HL-60 (cell line): ENCODE measurements at regions not wholly inside any gene's neighbourhood (a gene's known extent, or its start where the extent isn't known, plus 50 kb on each side); places are given as distances from the start of the nearest gene placed in this dataset.

Experiments used
- DNase-seq, 2 experiments: peaks; one replicate each; pipeline ENCODE4 v3.0.0-alpha.2; 2010 to 2020; ENCODE audit warnings: low read depth in 1 of 2, low spot score in 1 of 2
- H3K27ac ChIP-seq: fragments of 250-450 bp; sonication (Bioruptor Pico); replicated peaks from 2 replicates; pipeline ENCODE4 v1.5.1; 2020; ENCODE audit warnings: mild to moderate bottlenecking, moderate library complexity
- H3K27me3 ChIP-seq: fragments of 250-450 bp; sonication (Bioruptor Pico); 2 replicates; pipeline ENCODE4 v1.5.1; 2021; ENCODE audit warnings: mild to moderate bottlenecking, moderate library complexity; ENCODE audit not compliant: insufficient read depth, poor library complexity, severe bottlenecking
- H3K4me3 ChIP-seq: replicated peaks from 2 replicates; pipeline ENCODE4 v1.5.1; 2011; ENCODE audit warnings: mild to moderate bottlenecking, control low read depth, low read length; ENCODE audit not compliant: insufficient read depth
- CTCF ChIP-seq: IDR thresholded peaks from one replicate; pipeline ENCODE4 v1.5.1; 2011; ENCODE audit warnings: low read length, control low read depth, inconsistent platforms; ENCODE audit not compliant: insufficient read depth
- GABPA ChIP-seq: IDR thresholded peaks from 2 replicates; pipeline ENCODE4 v1.6.1; 2012; ENCODE audit warnings: low read depth
- POLR2AphosphoS5 ChIP-seq: IDR thresholded peaks from 2 replicates; pipeline ENCODE4 v1.6.1; 2012; ENCODE audit warnings: low read depth
- SPI1 ChIP-seq: IDR thresholded peaks from 2 replicates; pipeline ENCODE4 v1.6.1; 2012; ENCODE audit warnings: low read depth, mild to moderate bottlenecking, borderline replicate concordance
- TF ChIP-seq, protein P1 (sequence below): IDR thresholded peaks from 2 replicates; pipeline ENCODE4 v1.6.1; 2012; ENCODE audit warnings: low read depth; ENCODE audit not compliant: insufficient replicate concordance

GRCh38 chr14:87411370-87411769, 581.6 kb downstream of the GALC start:
- H3K27ac ChIP-seq = no peak overlapping the region
- no peak for TF ChIP-seq GABPA
- no peak for TF ChIP-seq SPI1
- no peak for TF ChIP-seq CTCF
- no peak for DNase-seq
- H3K4me3 ChIP-seq = no peak overlapping the region
- no peaks in the 10 kb centered on the region for H3K27me3 ChIP-seq

DNA sequence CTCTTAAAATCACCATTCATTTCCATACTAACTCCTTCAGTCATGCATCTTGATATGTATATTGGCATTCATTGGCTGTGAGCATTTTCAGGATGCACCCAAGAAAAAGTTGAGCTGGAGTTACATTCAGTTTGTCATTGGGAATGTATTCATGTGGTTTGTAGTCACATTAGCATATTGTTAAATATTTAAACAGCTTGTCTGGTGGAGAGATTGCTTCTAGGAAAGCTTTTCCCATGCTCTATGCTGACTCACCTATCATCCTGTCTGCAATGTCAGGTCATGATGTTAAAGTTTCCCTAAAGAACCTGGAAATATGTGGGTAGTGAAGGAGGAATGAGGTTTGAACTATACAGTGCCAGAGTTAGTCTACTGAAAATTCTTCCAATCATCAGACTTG, 583.6 kb downstream of the GALC start:
- TF ChIP-seq GABPA = no peak
- TF ChIP-seq, protein P1, sequence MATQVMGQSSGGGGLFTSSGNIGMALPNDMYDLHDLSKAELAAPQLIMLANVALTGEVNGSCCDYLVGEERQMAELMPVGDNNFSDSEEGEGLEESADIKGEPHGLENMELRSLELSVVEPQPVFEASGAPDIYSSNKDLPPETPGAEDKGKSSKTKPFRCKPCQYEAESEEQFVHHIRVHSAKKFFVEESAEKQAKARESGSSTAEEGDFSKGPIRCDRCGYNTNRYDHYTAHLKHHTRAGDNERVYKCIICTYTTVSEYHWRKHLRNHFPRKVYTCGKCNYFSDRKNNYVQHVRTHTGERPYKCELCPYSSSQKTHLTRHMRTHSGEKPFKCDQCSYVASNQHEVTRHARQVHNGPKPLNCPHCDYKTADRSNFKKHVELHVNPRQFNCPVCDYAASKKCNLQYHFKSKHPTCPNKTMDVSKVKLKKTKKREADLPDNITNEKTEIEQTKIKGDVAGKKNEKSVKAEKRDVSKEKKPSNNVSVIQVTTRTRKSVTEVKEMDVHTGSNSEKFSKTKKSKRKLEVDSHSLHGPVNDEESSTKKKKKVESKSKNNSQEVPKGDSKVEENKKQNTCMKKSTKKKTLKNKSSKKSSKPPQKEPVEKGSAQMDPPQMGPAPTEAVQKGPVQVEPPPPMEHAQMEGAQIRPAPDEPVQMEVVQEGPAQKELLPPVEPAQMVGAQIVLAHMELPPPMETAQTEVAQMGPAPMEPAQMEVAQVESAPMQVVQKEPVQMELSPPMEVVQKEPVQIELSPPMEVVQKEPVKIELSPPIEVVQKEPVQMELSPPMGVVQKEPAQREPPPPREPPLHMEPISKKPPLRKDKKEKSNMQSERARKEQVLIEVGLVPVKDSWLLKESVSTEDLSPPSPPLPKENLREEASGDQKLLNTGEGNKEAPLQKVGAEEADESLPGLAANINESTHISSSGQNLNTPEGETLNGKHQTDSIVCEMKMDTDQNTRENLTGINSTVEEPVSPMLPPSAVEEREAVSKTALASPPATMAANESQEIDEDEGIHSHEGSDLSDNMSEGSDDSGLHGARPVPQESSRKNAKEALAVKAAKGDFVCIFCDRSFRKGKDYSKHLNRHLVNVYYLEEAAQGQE = no peak
- TF ChIP-seq CTCF = no peak
- no peak for TF ChIP-seq SPI1
- no peak for TF ChIP-seq POLR2AphosphoS5
- DNase-seq = no peak
- Histone ChIP-seq H3K27ac (no peak overlapping the region), H3K4me3 (no peak overlapping the region), H3K27me3 (no peaks in the 10 kb centered on the region)

GRCh38 chr14:87407344-87407743, 585.6 kb downstream of the GALC start:
- TF ChIP-seq SPI1 (no peak), POLR2AphosphoS5 (no peak), CTCF (no peak), GABPA (no peak)
- TF ChIP-seq, protein P1 = no peak
- DNase-seq = no peak
- H3K27ac ChIP-seq = no peak overlapping the region
- no peak overlapping the region for H3K4me3 ChIP-seq
- no peaks in the 10 kb centered on the region for H3K27me3 ChIP-seq

DNA sequence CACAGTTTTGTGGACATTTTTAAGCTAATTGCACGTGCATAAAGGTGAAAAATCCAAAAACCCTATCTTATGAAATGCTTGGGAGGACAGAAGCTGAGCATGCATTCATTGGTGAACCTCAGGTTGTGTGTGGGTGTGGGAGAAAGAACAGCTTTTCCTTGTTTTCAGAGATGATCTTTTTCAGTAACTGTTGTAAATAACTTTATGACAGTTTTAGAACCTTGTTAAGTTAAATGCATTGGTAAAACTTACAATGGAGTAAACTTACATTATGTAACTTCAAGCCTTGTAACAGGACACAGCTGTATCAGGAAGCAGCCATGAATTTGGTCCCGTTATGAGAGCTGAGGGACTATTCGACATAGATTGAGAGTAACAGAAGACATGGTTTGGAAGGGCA, 587.4 kb downstream of the GALC start:
- no peak for DNase-seq
- H3K27ac ChIP-seq = no peak overlapping the region
- H3K4me3 ChIP-seq = no peak overlapping the region
- TF ChIP-seq SPI1 (no peak), POLR2AphosphoS5 (no peak), CTCF (no peak), GABPA (no peak)
- TF ChIP-seq, protein P1 = no peak
- no peaks in the 10 kb centered on the region for H3K27me3 ChIP-seq
